GM12878 (cell line): ENCODE measurements at regions not wholly inside any gene's neighbourhood (a gene's known extent, or its start where the extent isn't known, plus 50 kb on each side); places are given as distances from the start of the nearest gene placed in this dataset.

Experiments
- ATAC-seq: fragments of 200-7000 bp; cut with Tn5 transposase; 3 replicates; pipeline ENCODE4 v1.9.1; 2020; ENCODE audit warnings: mild to moderate bottlenecking, moderate library complexity
- BruUV-seq: library from RNA; stranded (reverse); fragments of 400-500 nt; replicated peaks from 2 replicates; lab custom pipeline; 2021; lab: Mats Ljungman, UMichigan
- CTCF ChIA-PET: fragments of 300-600 bp; sonication (Branson Sonifier 250); formaldehyde crosslinking; extraction: SDS; loops from one replicate; lab custom pipeline; 2021; ENCODE audit warnings: inconsistent platforms; lab: Yijun Ruan, JAX
- POLR2A ChIA-PET: fragments of 350-600 bp; formaldehyde crosslinking; extraction: SDS; loops from one replicate; lab custom pipeline; 2021; ENCODE audit warnings: inconsistent platforms; lab: Charles Lee
- RAD21 ChIA-PET: fragments of 300-600 bp; sonication (Branson Sonifier 250); formaldehyde crosslinking; loops from one replicate; lab custom pipeline; 2023; ENCODE audit warnings: antibody characterized with exemption; ENCODE audit not compliant: unreplicated experiment; lab: Charles Lee
- SMC1A ChIA-PET: fragments of 300-600 bp; sonication (Branson Sonifier 250); formaldehyde crosslinking; loops from one replicate; lab custom pipeline; 2023; ENCODE audit not compliant: unreplicated experiment, uncharacterized antibody; lab: Charles Lee
- DNase-seq: peaks from one replicate; pipeline ENCODE4 v3.0.0-alpha.2; 2011; ENCODE audit warnings: low read depth, low spot score
- FAIRE-seq: peaks from 3 replicates; lab custom pipeline; 2011; peaks lifted over from hg19 to GRCh38; lab: Jason Lieb, UNC
- H2AFZ ChIP-seq: 2 replicates; pipeline ENCODE4 v1.6.0; 2011; ENCODE audit warnings: low read depth, low read length, control low read depth; ENCODE audit not compliant: control insufficient read depth
- H3K27ac ChIP-seq: 2 replicates; pipeline ENCODE4 v1.5.1; 2011; ENCODE audit warnings: control low read depth; ENCODE audit not compliant: control insufficient read depth, insufficient read depth
- H3K27me3 ChIP-seq, 2 experiments: replicated peaks in 1 of 2; 2 replicates each; pipeline versions ENCODE4 v1.6.0 to v1.6.1; 2011; ENCODE audit warnings: low read length in 1 of 2; ENCODE audit not compliant: control insufficient read depth in 2 of 2, insufficient read depth in 2 of 2
- H3K36me3 ChIP-seq, 2 experiments: 2 replicates each; pipeline ENCODE4 v1.5.1; 2011; ENCODE audit warnings: low read length in 1 of 2; ENCODE audit not compliant: control insufficient read depth in 2 of 2, insufficient read depth in 2 of 2
- H3K4me1 ChIP-seq: 2 replicates; pipeline ENCODE4 v1.6.1; 2011; ENCODE audit warnings: mild to moderate bottlenecking, low read length, moderate library complexity, mixed read lengths; ENCODE audit not compliant: control insufficient read depth, insufficient read depth
- H3K4me2 ChIP-seq: 2 replicates; pipeline ENCODE4 v1.6.0; 2011; ENCODE audit warnings: control low read depth; ENCODE audit not compliant: control insufficient read depth, insufficient read depth
- H3K4me3 ChIP-seq: fragments of 200-600 bp; sonication (generic); 2 replicates; pipeline ENCODE4 v1.5.1; 2016
- H3K79me2 ChIP-seq: 2 replicates; pipeline ENCODE4 v1.6.0; 2011; ENCODE audit warnings: low read length; ENCODE audit not compliant: control insufficient read depth, insufficient read depth
- H3K9ac ChIP-seq: 2 replicates; pipeline ENCODE4 v1.8.0; 2011; ENCODE audit warnings: low read length, control low read depth, mixed read lengths; ENCODE audit not compliant: control insufficient read depth, insufficient read depth
- H3K9me3 ChIP-seq: replicated peaks from 3 replicates; pipeline ENCODE4 v1.5.1; 2011; ENCODE audit warnings: mild to moderate bottlenecking, low read length; ENCODE audit not compliant: control insufficient read depth, insufficient read depth
- H4K20me1 ChIP-seq: 2 replicates; pipeline ENCODE4 v1.6.0; 2011; ENCODE audit not compliant: control insufficient read depth, insufficient read depth
- ATF3 ChIP-seq: IDR thresholded peaks from 2 replicates; pipeline ENCODE4 v1.6.1; 2011; ENCODE audit warnings: low read depth, mild to moderate bottlenecking, low read length, moderate library complexity, borderline replicate concordance; ENCODE audit errors: extremely low read depth
- BMI1 ChIP-seq: fragments of 450-650 bp; IDR thresholded peaks from 2 replicates; pipeline ENCODE4 v1.6.1; 2016; ENCODE audit warnings: mild to moderate bottlenecking, moderate library complexity, borderline replicate concordance
- E2F4 ChIP-seq: IDR thresholded peaks from 2 replicates; pipeline ENCODE4 v1.6.1; 2012; ENCODE audit warnings: low read depth, low read length, improper control_type of control experiment
- HDAC6 ChIP-seq: fragments of 200-600 bp; sonication (generic); IDR thresholded peaks from one replicate; pipeline ENCODE4 v1.8.0; 2017; ENCODE audit warnings: antibody characterized with exemption; ENCODE audit not compliant: unreplicated experiment
- HSF1 ChIP-seq: fragments of 150-350 bp; IDR thresholded peaks from 2 replicates; pipeline ENCODE4 v1.6.1; 2014; ENCODE audit warnings: mild to moderate bottlenecking, low read depth, low read length
- IKZF1 ChIP-seq: fragments of 450-650 bp; conservative IDR thresholded peaks from 2 replicates; pipeline ENCODE4 v1.6.1; 2017; ENCODE audit warnings: antibody characterized with exemption, mild to moderate bottlenecking
- MEF2B ChIP-seq: fragments of 450-650 bp; IDR thresholded peaks from 2 replicates; pipeline ENCODE4 v1.6.1; 2018; ENCODE audit warnings: mild to moderate bottlenecking, moderate library complexity; ENCODE audit not compliant: partially characterized antibody, poor library complexity, severe bottlenecking
- NFIC ChIP-seq: IDR thresholded peaks from 2 replicates; pipeline ENCODE4 v1.6.1; 2012; ENCODE audit warnings: low read depth, mild to moderate bottlenecking, inconsistent platforms, low read length, moderate library complexity
- NKRF ChIP-seq: fragments of 450-650 bp; conservative IDR thresholded peaks from 2 replicates; pipeline ENCODE4 v1.6.1; 2017; ENCODE audit warnings: mild to moderate bottlenecking, moderate library complexity
- PKNOX1 ChIP-seq: fragments of 450-650 bp; IDR thresholded peaks from 2 replicates; pipeline ENCODE4 v1.6.1; 2016; ENCODE audit warnings: mild to moderate bottlenecking
- RELB ChIP-seq: fragments of 450-650 bp; IDR thresholded peaks from 2 replicates; pipeline ENCODE4 v1.6.1; 2017; ENCODE audit warnings: low read depth, mild to moderate bottlenecking, moderate library complexity
- REST ChIP-seq: IDR thresholded peaks from 2 replicates; pipeline ENCODE4 v1.6.1; 2012; ENCODE audit warnings: mild to moderate bottlenecking, low read depth, low read length
- SMAD5 ChIP-seq: IDR thresholded peaks from 2 replicates; pipeline ENCODE4 v1.6.1; 2016; ENCODE audit warnings: antibody characterized with exemption, low read depth
- WGBS: methylation state at CpG from one replicate; pipeline ENCODE4 v1.1.6; 2016; ENCODE audit warnings: low lambda C conversion rate; ENCODE audit not compliant: insufficient replicate concordance, insufficient coverage; ENCODE audit errors: missing lambda C conversion rate; 5-methylcytosine and 5-hydroxymethylcytosine counted together
- in situ Hi-C: fragments of 300-500 bp; cut with MboI; formaldehyde crosslinking; loops from 9 replicates; pipeline ENCODE4 v1.14.3; 2018; ENCODE audit warnings: mixed read lengths
- intact Hi-C: fragments of 100-400 bp; cut with micrococcal nuclease; formaldehyde crosslinking; loops from one replicate; pipeline ENCODE4 v1.14.2; 2022; ENCODE audit not compliant: unreplicated experiment

GRCh38 chr10:64594072-64594471 lies 1072.9 kb downstream of the REEP3 start:
- BruUV-seq: no TSS peak
- H3K27me3 ChIP-seq: no peaks in the 10 kb centered on the region
- no peak overlapping the region for H3K9ac ChIP-seq
- ChIA-PET CTCF (no interaction called here), SMC1A (no interaction called here), POLR2A (no interaction called here), RAD21 (no interaction called here)
- intact Hi-C loops: no loop called here
- 21% methylated on average over 3 of the region's 3 CpGs for WGBS
- no peak overlapping the region for H3K4me3 ChIP-seq
- H3K4me1 ChIP-seq: no peaks in the 10 kb centered on the region
- H3K4me2 ChIP-seq: no peak overlapping the region
- ATAC-seq: no peak
- in situ Hi-C loops: no loop called here
- H2AFZ ChIP-seq: no peak overlapping the region
- H3K27ac ChIP-seq: no peak overlapping the region
- no peak for DNase-seq
- no peaks in the 10 kb centered on the region for H3K79me2 ChIP-seq
- no peak for FAIRE-seq
- no peaks in the 10 kb centered on the region for H3K9me3 ChIP-seq
- H4K20me1 ChIP-seq: no peaks in the 10 kb centered on the region
- no peaks in the 10 kb centered on the region for H3K36me3 ChIP-seq
- TF ChIP-seq BMI1: no peak
- TF ChIP-seq NKRF: no peak
- TF ChIP-seq E2F4: no peak
- no peak for TF ChIP-seq RELB
- no peak for TF ChIP-seq REST
- no peak for TF ChIP-seq PKNOX1
- TF ChIP-seq HDAC6: no peak
- TF ChIP-seq ATF3: no peak
- TF ChIP-seq IKZF1: no peak
- TF ChIP-seq MEF2B: no peak
- no peak for TF ChIP-seq HSF1
- no peak for TF ChIP-seq SMAD5
- no peak for TF ChIP-seq NFIC
